GM19023 (cell line): ENCODE measurements at regions not wholly inside any gene's neighbourhood (a gene's known extent, or its start where the extent isn't known, plus 50 kb on each side); places are given as distances from the start of the nearest gene placed in this dataset.

Experiments
- ATAC-seq: cut with Tn5 transposase; IDR thresholded peaks from one replicate; pipeline ENCODE4 v1.9.1; 2021; ENCODE audit warnings: mild to moderate bottlenecking, moderate library complexity; ENCODE audit not compliant: unreplicated experiment

DNA sequence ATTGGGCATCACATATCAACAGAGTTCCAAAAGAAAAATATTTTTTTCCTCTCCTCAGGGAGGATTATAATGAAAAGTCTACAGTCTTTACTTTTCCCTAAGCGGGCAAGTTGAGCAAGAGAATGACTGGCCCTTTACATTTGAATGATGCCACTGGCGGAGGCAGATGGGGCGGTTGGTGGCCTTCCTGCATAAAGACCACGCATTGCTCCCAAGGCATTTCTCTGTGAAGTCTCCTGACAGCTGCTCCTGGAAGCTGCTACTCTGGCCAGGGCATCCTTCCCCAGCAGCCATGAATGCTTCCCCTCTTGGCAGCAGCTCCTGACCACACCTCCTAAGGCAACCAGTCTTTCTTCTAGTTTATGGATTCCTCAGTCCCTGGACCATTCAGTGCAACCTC, 161.1 kb upstream of the RRP15 start:
- no peak for ATAC-seq

DNA sequence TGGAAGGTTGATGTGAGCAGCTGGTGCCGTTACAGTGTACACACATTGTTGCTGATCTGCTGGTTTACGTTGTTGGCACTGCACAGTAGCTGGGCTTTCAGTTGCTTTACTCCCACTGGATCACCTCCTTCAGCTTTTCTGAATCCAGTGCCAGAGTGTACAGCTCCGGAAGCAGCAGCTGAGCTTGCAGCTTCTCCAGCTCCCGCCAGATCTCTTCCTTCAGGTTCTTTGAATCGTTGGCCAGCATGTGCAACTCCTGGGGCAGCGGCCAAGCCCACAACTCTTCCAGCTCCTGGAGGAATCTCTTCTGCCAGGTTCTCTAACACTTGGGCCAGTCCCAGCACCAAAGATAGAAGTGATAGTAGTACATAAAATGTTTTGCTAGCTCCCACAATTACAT, 149.7 kb upstream of the RRP15 start:
- ATAC-seq: no peak

DNA sequence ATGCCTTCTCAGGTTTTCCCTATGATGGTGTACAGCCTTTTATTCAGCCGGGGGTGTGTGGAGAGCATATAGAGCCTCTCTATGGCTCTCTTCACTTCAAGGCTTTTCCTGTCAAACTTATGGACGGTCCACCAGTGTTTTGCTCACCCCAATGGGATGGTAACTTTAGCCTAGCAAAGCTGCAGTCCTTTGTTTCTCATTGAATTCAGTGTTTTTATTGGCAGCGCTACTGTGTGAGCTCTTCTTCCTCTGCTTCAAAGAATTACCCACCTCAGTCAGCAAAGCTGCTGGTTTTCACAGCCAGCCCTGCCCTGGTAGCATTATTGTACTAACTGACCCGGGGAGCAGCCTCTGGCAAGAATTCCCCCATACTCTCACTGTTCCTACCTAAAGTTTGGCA, 145.3 kb upstream of the RRP15 start:
- ATAC-seq: no peak

DNA sequence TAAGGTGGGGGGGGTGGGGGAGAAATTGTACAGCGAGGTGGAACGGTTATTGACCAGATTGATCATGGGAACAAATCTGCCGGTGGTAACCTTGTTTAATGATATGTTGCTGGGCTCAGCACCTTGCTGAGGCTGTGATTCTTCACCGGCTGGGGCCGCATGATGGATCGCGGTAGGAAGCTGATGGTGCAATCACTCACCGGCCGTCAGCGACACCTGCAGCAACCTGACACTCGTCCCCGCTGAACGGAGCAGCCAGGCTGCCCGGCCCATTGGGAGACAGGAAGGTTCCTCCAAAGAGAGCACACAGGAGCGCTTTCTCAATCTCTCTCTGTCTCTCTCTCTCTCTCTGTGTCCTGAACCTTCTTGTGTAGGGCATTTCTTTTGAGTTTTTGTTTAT, 128.5 kb upstream of the RRP15 start:
- ATAC-seq: no peak

DNA sequence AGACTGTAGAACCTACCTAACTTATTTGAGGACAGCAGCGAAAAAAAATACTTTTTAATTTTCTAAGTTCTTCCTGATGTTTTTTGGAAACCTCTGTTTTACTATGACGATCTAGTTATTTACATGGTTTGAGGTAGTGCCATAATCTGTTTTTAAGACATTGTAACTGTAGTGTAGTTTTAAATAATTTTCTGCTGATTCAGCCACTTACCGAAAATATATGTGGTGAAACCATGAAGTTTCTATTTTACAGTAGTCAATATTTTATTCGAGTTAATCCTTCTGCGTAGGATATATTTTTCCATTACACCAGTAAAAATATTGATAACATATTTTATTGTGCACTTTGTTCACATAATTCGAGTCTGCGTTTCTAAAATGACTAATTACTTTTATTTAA, 121.7 kb upstream of the RRP15 start:
- no peak for ATAC-seq

DNA sequence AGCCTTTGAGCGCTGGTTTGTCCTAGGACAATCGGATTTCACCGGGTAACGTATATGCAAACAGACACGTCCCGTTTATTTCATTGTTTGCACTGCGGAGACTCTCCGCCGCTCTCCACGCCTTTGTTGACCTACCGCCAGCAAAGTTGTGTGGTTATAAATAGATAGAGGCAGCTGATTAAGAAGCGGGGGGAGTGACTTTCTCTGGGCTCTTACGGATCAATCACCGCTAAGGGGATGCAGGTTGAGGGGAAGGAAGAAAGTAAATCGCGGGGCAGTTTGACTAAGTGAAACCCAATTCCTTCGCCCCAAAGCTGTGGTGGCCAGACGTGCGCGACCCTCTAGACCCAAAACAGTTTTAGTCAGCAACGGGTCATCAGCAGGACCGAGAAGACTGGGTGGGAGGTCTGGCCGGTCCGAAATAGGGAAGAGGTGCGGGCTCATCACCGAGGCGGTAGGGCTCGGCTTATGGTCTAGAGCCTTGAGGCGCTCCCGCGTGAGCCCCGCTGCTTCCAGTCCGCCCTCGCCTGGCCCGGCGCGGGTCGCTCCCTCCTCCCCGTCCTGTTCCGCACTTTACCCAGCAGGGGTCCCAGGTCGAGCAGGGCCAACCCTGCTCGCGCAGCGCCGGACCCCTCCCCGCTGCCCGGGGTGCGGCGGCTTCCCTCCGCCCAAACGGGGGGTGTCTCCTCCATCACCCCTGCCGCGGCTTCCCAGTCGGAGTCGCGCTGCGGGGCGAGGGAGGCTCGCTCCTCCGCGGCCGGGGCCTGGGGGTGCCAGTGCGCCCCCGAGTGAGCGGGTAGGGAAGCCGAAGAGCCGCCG, 120.8 kb upstream of the RRP15 start:
- peak; percentile 62 for ATAC-seq

DNA sequence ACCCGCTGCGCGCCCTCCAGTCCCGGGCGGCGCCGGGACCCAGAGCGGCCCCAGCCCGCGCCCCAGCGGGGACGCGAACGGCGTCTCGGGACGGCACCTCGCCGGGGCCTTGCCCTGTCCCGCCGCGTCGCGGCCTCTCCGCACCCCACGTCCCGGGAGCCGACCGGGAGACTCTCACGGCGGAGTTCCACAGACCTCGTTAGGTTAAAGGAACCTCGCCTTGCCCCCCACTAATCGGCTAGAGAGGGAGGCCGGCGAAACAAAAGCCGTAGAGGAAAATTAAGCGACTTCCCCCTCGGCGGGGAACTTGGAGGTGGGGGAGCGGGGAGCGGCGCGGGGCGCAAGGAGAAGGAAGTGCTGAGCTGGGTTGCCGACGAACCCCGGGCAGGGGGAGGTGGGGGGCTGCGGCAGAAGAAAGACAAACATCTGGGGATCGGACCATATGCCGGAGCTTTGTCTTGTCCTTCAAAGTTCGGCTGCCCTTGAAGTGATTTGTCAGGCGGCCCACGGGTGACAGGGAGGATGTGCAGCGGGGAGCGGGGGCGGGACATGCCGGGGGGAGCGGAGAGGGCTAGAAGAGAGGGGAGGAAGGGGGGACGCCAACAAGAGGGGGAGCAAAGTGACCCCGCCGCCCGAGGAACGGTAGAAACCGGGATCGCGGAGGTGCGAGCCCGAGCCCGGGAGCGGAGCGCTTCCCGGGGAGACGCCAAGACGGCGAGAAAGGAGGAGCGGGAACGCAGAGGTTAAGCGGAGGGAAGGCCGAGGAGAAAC, 120.0 kb upstream of the RRP15 start:
- ATAC-seq: peak; percentile 56

DNA sequence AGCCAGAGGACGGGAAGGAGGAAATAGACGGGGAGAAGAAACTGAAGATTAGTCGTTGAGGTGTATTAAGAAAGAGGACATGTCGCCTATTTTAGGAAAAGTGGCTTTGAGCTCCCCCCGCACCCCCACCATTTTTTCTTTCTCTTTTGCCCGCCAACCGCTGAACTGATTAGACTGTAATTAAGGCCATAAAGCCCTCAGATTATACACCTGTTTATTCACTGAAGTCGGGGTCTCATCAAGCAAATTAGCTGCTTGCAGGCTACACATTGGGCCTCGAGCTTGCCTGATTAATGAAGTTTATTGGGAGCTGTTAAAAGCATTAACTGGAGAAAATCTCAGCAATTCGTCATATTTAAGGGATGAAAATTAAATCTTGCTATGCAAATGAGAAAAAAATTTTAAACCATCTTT, 119.4 kb upstream of the RRP15 start:
- no peak for ATAC-seq

DNA sequence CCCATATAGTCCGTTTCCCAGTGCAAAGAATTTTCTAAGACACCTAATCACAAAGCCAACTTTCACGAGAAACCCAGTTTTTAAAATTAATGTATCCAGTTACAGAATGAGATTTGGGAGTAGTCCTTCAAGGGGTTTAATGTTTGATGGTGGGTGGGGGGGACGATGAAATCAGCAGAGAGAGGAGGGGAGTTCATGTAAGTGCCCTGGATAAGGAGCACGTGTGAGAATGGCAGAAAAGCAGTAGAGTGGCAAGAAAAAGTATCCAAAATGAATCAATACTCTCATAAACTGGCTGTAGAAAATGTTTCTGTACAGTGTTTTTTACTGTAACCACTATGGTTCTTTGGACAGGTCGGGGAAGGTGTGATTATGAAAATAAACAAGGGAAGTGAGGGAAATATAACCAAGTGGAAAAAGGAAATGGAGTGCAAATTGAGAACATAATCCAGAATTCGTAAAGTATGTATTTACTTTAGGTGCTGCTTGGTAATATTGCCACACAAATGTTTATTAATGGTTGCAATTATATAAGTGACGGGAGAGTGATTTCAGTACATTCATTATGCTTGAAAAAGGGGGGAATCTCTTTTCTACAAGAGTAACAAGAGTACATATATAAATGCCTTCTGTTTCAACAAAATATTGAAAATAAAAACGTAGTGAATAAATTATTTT, 118.7 kb upstream of the RRP15 start:
- no peak for ATAC-seq

DNA sequence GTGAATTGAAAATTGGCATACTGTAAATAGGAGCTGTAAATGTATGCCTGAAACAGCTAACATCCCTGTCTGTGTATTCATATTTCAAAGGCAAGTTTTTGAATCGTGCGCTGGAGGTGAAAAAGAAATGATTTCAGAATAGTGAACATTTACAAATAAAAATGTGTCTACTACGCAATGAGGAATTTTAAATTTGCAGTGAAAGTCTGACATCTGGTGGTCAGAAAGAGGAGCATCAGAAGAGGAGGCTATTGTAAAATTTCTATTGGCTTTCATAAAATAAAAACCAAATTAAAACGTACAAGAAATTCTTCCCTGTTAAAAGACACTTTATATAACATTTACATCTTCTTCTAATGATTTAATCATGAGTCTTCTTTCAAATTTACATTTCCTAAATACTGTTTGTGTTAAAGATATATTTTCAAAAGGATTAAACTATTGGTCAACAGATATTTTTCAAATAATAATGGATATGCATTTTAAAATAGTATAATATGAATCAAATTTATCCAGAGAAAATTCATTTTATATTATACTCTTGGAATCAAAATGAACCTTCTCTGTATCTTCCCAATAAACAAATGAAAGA, 113.7 kb upstream of the RRP15 start:
- ATAC-seq: no peak

DNA sequence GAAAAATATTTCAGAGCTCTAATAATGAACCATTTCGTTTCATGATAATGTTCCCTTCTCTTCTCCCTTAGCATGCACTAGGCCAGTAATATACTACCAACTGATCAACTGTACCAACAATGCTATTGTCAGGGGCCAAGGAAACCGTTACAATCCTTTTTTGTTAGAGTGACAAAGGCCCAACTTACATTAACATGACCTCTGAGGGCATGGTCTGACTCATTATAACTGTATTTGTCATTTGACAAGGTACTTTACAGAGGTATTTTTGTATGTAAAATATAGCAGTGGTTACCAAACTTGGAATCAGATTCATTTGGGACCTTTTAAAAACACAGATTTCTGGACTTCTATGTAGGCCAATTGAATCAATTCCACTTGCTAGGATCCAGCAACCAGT, 102.6 kb upstream of the RRP15 start:
- ATAC-seq: no peak

DNA sequence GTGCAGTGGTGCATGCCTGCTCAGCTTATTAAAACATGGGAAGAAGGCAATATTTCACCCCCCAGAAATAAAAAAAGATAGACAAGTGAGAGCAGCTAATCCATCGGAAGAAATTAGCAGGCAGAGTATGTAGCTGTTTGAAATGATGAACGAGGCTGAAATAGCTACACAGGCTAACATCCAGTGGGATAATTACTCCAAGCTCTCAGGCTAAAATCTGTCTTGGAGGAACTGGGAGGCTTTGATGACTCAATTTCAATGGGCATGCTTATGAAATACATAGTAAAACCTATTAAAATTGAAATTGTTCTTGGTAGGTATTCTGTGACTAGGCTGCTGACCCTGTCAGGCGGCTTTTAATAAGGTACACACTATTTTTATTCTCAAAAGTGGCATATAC, 84.1 kb upstream of the RRP15 start:
- no peak for ATAC-seq

DNA sequence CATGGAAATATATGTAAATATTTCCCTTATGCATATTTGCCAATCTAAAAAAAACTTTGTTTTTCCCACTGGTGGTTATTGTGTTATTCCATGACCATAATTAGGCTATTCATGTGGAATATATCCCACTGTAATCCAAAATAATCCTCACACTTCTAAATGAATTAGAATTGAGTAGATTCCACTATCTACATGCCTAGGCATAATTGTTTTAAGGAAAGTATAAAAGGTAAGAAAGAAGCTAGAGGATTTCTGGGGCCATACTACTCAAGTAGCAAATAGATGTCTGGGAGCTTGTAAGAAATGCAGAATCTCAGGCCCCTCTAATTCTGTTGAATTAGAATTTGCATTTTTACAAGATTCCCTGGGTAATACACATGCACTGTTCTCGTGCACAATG, 83.5 kb upstream of the RRP15 start:
- no peak for ATAC-seq

DNA sequence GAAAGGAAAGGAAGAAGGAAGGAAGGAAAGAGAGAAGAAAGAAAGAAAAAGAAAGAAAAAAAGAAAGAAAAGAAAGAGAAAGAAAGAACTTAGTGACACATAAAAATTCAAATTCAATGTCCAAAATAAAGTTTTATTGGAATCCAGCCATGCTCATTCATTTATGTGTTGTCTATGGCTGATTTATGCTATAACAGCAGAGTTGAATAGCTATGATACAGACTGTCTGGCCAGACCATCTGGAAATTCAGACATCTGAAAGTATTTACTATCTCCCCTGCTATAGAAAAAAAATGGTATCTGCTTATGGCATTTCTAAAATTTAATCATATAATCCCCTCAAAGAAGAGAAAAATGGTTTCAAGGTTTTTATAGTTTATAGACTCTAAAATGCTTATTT, 79.4 kb upstream of the RRP15 start:
- no peak for ATAC-seq

DNA sequence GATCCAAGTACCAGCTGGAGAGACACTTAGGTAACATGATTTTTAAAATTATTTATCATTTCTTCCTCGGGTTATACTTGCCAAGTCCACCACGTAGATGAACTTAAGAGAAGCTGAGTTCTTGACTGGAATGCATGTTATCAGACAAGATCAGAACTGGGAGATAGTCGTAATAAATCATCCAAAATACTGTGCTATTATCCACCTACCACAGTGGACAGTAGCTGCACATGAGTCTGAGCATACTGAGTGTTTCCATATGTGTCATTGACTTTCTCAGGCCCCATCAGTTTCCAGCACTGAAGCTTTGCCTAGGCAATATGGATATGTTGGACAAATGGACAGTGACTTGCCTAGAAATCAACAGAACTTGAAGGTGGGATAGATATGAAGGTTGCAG, 77.9 kb upstream of the RRP15 start:
- ATAC-seq: no peak

DNA sequence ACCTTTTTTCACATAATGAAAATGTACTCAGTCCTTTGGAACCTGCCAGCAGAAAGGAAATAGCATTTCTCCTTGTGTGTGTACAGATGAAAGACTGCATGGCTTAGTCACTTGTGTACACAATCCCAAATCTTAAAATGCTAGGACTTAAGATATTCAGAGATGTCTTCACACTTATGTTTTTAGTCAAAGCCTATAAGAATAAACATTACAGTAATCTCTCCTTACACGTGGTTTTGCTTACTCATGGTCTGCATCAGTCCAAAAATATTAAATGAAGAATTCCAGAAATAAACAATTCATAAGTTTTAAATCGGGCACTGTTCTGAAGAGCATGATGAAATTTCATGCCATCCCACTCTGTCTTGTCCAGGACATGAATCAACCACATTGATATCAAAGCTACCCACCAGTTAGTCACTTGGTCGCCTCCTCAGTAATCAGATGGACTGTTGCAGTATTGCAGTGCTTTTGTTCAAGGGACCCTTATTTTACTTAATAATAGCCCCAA, 75.7 kb upstream of the RRP15 start:
- ATAC-seq: no peak

DNA sequence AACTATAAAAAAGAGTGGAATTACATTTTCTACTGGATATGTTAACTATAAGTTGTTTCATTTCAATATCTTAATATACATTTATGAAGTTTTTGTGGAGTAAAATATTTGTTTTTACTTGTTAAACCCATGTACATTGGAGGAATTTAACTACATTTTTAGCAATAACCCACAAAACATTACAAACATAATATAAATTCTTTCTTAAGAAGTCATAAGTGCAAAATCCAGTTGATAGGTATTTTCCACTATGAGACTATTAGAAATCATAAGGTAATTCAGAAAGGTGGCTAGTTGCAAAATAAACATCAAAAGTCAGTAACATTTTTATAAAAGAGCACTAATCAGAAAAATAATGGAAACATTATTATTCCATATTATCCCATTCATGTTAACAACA, 73.9 kb upstream of the RRP15 start:
- no peak for ATAC-seq

DNA sequence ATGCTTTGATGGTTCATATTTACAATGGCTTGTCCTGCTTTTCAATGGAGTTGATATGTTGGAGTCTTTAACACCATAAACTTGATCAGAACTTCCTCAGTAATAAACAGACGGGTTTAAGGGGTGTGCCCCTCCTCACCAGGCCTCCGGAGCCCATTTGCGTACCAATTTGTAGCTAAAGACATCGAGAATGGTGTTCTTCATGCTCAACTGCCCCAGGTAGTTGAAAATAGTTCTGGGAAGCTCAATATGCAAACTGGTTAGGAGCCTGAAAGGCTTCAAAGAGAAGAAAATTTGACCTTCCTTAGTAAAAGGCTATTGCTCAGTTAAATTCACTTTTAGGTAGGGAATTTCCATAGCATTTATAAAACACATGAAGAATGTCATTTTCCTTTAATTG, 68.1 kb upstream of the RRP15 start:
- no peak for ATAC-seq

DNA sequence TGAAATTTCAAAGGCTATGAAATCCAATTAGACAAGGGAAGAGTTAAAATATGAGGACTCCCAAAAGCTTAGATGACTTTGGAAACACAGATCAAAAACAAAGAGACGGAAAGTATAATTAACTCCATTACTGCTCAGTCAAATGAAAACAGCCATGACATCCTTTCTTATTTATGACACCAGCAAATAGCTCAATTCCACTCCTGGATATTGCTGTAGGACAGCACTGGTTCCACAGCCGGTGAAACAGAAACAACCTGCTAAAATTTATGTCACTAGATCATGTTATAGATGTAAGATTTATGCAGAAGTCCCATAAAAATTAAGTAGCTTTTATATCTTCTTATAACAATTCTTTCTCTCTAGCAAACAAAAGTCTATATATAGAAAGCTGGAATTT, 65.6 kb upstream of the RRP15 start:
- no peak for ATAC-seq

DNA sequence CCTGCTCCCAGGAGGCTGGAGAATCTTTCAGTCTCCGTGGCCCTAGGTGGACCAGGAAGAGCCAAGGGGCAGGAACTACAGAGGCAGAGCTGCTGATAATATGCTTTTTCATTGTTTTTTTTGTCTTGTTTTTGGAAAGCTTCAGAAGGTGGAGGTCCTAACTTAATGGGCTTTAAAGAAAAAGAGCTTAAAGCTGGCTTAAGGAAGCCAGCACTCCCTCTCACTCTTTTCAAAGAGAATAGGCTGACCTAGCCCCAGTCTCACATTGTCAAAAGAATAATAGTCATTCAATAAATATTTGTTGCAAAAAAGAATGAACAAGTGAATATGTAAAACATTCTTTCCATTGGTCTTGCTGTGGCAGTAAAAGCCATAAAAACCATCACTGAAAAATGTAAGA, 61.0 kb upstream of the RRP15 start:
- no peak for ATAC-seq

DNA sequence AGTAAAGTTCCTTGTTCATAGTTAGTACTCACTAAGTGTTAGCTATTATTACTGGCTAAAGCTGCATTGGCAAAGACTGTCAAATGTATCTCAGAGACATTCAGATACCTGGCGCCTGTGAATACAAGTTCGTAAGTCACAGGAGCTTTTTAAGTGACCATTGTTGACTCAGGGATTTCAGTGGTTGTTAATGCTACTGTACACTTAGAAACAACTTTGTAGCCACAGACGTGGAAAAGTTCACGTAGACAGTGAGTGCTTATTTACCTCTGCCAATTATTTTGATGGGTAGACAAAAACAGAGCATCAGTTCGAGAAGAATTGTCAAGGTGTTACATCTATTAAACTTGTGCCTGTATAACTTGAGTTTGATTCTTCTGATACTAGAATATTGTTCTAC, 59.1 kb upstream of the RRP15 start:
- no peak for ATAC-seq
